GM21717 (cell line): ENCODE measurements at regions not wholly inside any gene's neighbourhood (a gene's known extent, or its start where the extent isn't known, plus 50 kb on each side); places are given as distances from the start of the nearest gene placed in this dataset.

Source experiments
- ATAC-seq: cut with Tn5 transposase; IDR thresholded peaks from one replicate; pipeline ENCODE4 v1.9.1; 2021; ENCODE audit warnings: mild to moderate bottlenecking, moderate library complexity; ENCODE audit not compliant: unreplicated experiment

DNA sequence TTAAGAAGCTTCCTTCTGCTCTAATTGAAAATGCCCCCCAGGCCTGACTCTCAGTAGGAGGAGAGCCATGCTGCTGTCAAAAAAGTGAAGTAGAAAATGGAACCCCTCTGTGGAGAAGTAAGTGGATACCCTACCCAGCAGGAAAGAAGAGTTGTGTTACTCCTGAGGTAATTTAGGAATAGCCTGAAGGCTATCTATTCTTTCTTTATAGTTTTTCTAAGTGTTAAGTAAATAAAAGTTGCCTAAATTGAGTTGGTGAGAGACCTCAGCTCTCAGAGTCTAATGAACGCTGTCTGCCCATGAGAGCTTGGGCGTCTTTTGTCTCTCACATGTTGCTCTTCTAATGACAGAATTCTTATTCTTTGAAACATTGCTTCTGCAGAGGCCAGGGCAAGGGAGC is 116.2 kb downstream of the NSUN3 start:
- ATAC-seq, result no peak

- ATAC-seq, result no peak
These were observed 120.7 kb downstream of the NSUN3 start for GRCh38 chr3:94183551-94183950.

DNA sequence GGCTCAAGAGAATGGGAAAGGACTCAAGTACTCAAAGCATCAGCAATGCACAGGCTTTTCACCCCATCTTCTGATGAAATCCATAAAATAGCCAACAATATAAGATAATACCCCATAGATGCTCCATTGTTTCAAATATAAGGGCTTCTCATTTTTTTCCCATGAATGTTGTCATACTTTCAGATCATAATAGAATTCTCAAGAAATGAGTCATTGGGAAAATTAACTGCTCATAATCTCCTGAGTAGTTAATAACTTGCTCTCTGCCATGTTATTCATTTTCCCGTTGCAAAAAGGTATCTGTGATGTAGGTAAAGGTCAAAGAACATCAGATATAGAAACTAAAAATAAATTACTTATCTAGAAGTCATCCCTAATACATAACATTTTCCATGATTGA is 121.9 kb downstream of the NSUN3 start:
- ATAC-seq, result no peak

DNA sequence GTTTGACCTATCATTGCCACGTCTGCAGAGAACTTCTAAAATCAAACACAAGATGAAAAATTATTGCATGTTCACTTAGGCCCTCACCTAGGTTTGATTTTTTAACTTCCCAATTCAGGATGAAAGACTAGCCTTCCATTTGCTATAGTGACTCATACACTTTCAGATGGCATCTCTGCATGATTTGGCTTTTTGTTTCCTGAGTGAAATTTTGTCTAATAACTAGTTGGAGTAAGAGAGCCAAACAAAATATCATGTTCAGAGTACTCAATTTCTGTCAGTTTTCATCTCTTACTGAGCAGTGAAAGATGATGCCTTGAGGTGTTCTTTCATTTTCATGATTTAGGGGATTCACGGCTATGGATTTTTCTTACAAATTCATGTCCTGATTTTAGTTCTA is 122.9 kb downstream of the NSUN3 start:
- ATAC-seq, result no peak

DNA sequence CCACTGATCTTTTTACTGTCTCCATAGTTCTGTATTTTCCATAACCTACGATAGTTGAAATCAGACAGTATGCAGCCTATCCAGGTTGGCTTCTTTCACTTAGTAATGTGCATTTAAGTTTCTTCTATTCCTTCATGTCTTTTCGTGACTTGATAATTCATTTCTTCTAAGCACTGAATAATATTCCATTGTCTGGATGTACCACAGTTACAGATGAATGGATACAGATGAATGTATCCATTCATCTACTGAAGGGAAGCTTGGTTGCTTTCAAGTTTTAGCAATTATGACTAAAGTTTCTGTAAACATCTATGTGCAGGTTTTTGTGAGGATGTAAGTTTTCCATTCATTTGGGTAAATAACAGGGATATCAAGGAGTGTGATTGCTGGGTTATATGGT is 124.8 kb downstream of the NSUN3 start:
- ATAC-seq, result no peak

DNA sequence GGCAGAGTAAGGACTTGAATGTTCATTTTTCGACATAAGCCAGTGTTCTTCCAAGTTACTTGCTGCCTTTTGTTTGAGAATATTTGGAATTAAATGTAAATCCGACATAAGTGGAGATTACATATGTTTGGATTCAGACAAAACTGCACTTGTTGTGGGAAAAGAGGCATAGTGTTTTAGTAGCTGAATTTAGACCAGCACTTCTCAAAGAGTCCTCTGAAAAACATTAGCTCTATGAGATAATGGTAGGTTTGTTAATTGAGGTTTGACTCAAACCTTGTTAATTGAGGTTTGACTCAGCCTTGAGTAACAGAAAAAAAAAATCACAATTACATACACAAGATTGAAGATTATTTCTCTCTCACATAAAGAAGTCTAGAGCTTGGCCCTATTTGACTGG is 132.5 kb downstream of the NSUN3 start:
- no peak for ATAC-seq

GRCh38 chr3:94206291-94206690 is 143.4 kb downstream of the NSUN3 start:
- no peak for ATAC-seq

- ATAC-seq, result no peak
These were observed 147.4 kb downstream of the NSUN3 start for GRCh38 chr3:94210256-94210655.

GRCh38 chr3:94217406-94217805 is 154.5 kb downstream of the NSUN3 start:
- ATAC-seq, result no peak

DNA sequence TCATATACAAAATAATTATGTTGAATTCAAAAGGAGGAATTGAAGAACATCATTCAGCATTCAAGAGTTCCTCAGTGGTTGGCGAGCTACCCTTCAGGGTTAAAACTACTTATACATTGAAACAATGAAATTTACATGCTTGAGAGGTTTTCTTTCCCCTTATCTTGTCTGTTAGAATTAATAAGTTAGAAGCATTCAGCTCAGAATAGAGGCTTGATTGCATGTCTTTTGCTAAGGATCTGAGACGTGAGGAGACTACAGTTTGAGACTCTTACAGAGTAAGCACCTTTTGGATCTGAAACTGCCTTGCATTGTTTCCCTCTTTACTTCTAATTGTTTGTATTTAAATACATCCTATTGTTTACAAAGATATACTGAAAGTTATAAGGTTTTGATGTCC is 157.6 kb downstream of the NSUN3 start:
- no peak for ATAC-seq

GRCh38 chr3:94221829-94222228 is 159.0 kb downstream of the NSUN3 start:
- ATAC-seq, result no peak

DNA sequence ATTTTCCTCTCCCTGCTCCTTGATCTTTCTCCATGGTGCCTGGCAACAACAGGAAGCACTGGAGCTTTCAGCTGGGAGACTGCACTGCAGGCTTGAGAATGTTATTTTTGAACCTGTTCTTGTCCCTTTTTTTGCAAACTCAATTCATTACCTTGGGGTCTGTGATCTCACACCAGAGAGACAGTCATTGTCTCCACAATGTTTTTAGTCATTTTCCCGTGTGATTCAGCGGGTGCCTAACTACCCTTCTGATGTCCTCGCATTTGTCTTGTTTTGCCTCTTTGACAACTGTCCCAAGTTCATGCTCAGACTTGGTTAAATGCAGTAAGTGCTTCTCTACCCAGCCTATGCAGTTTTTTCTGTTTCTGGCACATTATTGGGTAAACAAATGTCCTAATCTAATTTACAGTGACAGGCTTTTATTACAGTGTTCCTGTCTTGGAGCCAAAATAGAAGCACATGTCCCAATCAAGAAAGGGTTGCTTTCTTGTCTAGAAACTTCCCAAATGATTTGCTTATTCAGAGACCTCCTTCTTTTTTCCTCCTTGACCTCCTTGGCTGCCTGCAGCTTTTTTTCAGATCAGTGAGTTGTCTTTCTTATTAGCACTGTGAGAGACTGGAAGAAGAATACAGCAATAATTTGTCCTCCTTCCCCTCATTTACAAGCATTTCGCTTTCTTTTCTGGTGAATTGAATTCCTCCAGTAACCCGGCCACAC is 162.4 kb downstream of the NSUN3 start:
- no peak for ATAC-seq

DNA sequence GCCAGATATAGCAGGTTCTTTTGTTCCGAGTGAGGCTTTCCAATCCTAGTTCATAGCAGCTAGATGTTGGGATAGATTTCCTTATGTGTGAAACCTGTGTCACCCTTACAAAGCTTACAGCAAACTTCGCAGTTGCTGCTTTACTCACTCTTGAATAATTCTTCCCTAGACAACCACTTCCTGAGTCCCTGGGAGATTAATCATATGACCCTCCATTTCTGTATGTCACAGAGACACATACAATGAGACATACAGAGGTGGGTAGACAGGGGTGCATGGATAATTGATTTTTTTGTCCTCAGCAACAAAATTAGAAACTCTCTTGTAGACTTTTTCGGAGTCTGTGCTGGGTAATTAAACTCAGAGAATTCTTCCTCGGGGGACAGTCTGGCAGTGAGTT is 163.2 kb downstream of the NSUN3 start:
- no peak for ATAC-seq

DNA sequence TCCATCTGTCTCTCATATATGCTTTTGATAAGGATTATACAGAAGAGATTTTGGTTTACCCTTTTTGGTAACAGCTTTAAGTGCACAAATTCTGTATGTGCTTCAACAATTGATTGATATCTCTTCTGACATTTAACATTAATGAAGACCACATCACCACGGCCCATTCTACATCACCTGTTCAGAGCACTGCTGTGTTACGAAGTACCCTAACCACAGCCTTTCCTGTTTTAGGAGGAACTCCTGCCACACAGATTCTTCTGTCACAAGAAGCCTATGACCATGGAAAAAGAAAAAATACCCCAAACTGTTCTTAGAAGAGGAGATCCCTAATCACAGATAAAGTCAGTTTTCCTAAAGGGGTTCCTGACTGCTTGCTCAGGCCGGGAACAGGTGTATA is 170.1 kb downstream of the NSUN3 start:
- ATAC-seq, result no peak

GRCh38 chr3:94234177-94234788 is 171.4 kb downstream of the NSUN3 start:
- no peak for ATAC-seq

DNA sequence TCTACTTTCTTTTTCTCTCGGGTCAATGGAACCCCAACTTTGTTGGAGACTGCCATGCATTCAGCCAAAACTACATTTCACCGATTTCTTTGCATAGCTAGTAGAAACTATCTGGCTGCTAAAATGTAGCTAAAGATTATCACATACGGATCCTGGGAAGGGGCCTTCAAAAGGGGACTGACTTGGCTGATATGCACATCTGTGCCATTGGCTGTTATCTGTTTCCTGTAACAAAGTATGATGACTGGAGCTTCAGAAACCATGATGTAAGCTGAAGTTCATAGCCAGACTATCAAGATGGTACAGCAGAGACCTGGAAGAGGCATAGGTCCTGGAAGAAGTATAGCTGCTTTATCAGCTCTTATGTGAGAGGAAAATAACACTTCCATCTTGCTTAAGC is 179.1 kb downstream of the NSUN3 start:
- no peak for ATAC-seq

GRCh38 chr3:94246171-94246570 is 183.3 kb downstream of the NSUN3 start:
- ATAC-seq, result no peak

- no peak for ATAC-seq
These were observed 185.2 kb downstream of the NSUN3 start for GRCh38 chr3:94248042-94248441.

DNA sequence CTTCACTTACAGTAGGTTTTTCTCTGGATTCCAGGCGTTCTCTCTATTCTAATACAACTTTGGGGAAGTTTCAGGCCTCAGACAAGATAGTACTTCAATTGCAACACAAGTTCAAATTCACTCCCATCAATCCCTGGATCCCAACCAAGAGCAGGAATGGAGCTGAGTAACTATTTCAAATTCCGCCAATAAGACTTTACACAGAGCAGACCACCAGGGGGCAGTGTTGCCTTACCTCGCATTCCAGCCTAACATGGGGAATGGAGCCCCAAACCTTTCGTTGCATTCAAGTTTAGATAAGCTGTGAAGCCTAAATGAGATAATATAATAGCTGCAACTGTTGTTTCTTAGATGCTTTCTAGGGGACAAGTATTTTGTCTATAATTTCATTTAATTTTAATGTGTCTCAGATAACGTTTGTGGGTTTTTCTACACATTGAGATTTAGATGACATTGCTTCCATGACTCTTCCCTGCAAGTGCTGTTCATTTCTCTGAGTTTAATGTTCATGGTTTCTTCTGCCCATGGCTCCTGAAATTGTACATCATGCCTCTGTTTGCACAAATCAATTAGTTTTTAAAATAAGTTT is 186.7 kb downstream of the NSUN3 start:
- no peak for ATAC-seq

GRCh38 chr3:94251566-94251965 is 188.7 kb downstream of the NSUN3 start:
- no peak for ATAC-seq

DNA sequence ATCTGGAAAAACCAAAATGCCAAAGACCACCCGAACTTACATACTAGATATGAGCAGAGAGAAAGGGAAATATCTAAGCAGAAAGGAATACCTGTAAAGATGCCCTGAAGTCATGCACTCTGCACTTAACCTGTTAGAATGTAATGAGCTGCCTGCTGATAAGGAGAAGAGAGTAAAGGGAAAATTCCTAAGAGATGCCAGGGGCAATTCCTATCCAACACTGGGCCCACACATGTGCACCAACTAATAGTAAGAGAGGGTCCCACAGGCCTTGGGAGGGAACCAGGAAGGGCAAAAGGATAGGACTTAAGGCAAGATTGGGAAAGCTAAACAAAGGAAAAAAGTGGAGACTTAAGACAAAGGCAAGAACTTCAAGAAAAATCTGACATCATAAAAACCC is 189.5 kb downstream of the NSUN3 start:
- ATAC-seq, result no peak
